T47D (cell line): ENCODE measurements at regions not wholly inside any gene's neighbourhood (a gene's known extent, or its start where the extent isn't known, plus 50 kb on each side); places are given as distances from the start of the nearest gene placed in this dataset.

Experiments
- DNase-seq, 2 experiments: peaks; one replicate each; pipeline versions ENCODE4 v3.0.0 to v3.0.0-alpha.2; 2011 to 2012; ENCODE audit warnings: low read depth in 1 of 2, low spot score in 1 of 2
- JUND ChIP-seq: IDR thresholded peaks from 2 replicates; pipeline ENCODE4 v1.6.1; 2012; ENCODE audit warnings: low read depth
- in situ Hi-C: cut with HindIII; loops from 2 replicates; pipeline ENCODE4 v1.10.0; 2016; ENCODE audit warnings: low sequenced_read_pairs, low pct_unique_long_range_greater_than_20kb

GRCh38 chr2:3966470-3966869 is 263.1 kb downstream of the DCDC2C start:
- in situ Hi-C loops, result no loop called here
- TF ChIP-seq JUND, result no peak
- DNase-seq, result no peak

- TF ChIP-seq JUND, result no peak
- in situ Hi-C loops, result no loop called here
- DNase-seq, result no peak
These were observed 265.4 kb downstream of the DCDC2C start for GRCh38 chr2:3968736-3969135.

- no peak for DNase-seq
- in situ Hi-C loops, result no loop called here
- TF ChIP-seq JUND, result no peak
These were observed 267.6 kb downstream of the DCDC2C start for GRCh38 chr2:3970791-3971651.

GRCh38 chr2:3971652-3972192 is 268.3 kb downstream of the DCDC2C start:
- no peak for DNase-seq
- in situ Hi-C loops, result no loop called here
- no peak for TF ChIP-seq JUND

- no peak for DNase-seq
- TF ChIP-seq JUND, result no peak
- in situ Hi-C loops, result no loop called here
These were observed 269.0 kb downstream of the DCDC2C start for GRCh38 chr2:3972377-3972776.

GRCh38 chr2:3974765-3975164 is 271.4 kb downstream of the DCDC2C start:
- TF ChIP-seq JUND, result no peak
- in situ Hi-C loops, result no loop called here
- no peak for DNase-seq

GRCh38 chr2:3981446-3981987 is 278.1 kb downstream of the DCDC2C start:
- TF ChIP-seq JUND, result no peak
- no peak for DNase-seq
- in situ Hi-C loops, result no loop called here

GRCh38 chr2:3982160-3982559 is 278.8 kb downstream of the DCDC2C start:
- in situ Hi-C loops, result no loop called here
- DNase-seq, result no peak
- TF ChIP-seq JUND, result no peak

- DNase-seq, result no peak
- in situ Hi-C loops, result no loop called here
- TF ChIP-seq JUND, result no peak
These were observed 282.7 kb downstream of the DCDC2C start for GRCh38 chr2:3986063-3986462.

GRCh38 chr2:3986530-3987258 is 283.3 kb downstream of the DCDC2C start:
- in situ Hi-C loops, result no loop called here
- TF ChIP-seq JUND, result no peak
- no peak for DNase-seq

- in situ Hi-C loops, result no loop called here
- no peak for TF ChIP-seq JUND
- no peak for DNase-seq
These were observed 299.5 kb downstream of the DCDC2C start for GRCh38 chr2:4002841-4003403.

GRCh38 chr2:4012197-4012596 is 308.8 kb downstream of the DCDC2C start:
- no peak for TF ChIP-seq JUND
- in situ Hi-C loops, result no loop called here
- no peak for DNase-seq
